K562 (cell line): ENCODE measurements at regions not wholly inside any gene's neighbourhood (a gene's known extent, or its start where the extent isn't known, plus 50 kb on each side); places are given as distances from the start of the nearest gene placed in this dataset.

ENCODE experiments used
- CBX1 ChIP-seq: sonication (generic); IDR thresholded peaks from 2 replicates; pipeline ENCODE4 v1.6.1; 2016; ENCODE audit warnings: antibody characterized with exemption, low read depth, mild to moderate bottlenecking
- CEBPG ChIP-seq, 3 experiments: fragments of 200-800 bp in 1 of 3; sonication (Bioruptor generic) in 1 of 3; sonication (generic) in 1 of 3; formaldehyde crosslinking in 1 of 3; IDR thresholded peaks in 2 of 3; conservative IDR thresholded peaks in 1 of 3; 2 replicates each; pipeline versions ENCODE4 v1.6.1 to v1.8.0; 2016 to 2022; ENCODE audit warnings: missing compliant biosample characterization in 2 of 3, missing genetic modification characterization in 2 of 3, mild to moderate bottlenecking in 1 of 3, missing genetic modification reagents in 1 of 3
- CTCFL ChIP-seq: IDR thresholded peaks from 2 replicates; pipeline ENCODE4 v1.6.1; 2011; ENCODE audit warnings: borderline replicate concordance, low read depth, mild to moderate bottlenecking, moderate library complexity, low read length; ENCODE audit not compliant: insufficient read depth, poor library complexity, severe bottlenecking
- KLF6 ChIP-seq: fragments of 250-450 bp; sonication (Bioruptor Pico); IDR thresholded peaks from 2 replicates; pipeline ENCODE4 v1.4.0; 2020; ENCODE audit warnings: mild to moderate bottlenecking, moderate library complexity, borderline replicate concordance
- SIN3B ChIP-seq: fragments of 450-650 bp; IDR thresholded peaks from 2 replicates; pipeline ENCODE4 v1.6.1; 2017; ENCODE audit warnings: low read depth, mild to moderate bottlenecking, moderate library complexity
- TSHZ1 ChIP-seq: fragments of 250-450 bp; sonication (Bioruptor Pico); IDR thresholded peaks from 2 replicates; pipeline ENCODE4 v1.4.0; 2020; ENCODE audit warnings: mild to moderate bottlenecking, moderate library complexity
- TF ChIP-seq, protein P1 (sequence below): fragments of 450-650 bp; formaldehyde crosslinking; IDR thresholded peaks from 2 replicates; pipeline ENCODE4 v1.4.0; 2020; ENCODE audit warnings: mild to moderate bottlenecking, moderate library complexity

DNA sequence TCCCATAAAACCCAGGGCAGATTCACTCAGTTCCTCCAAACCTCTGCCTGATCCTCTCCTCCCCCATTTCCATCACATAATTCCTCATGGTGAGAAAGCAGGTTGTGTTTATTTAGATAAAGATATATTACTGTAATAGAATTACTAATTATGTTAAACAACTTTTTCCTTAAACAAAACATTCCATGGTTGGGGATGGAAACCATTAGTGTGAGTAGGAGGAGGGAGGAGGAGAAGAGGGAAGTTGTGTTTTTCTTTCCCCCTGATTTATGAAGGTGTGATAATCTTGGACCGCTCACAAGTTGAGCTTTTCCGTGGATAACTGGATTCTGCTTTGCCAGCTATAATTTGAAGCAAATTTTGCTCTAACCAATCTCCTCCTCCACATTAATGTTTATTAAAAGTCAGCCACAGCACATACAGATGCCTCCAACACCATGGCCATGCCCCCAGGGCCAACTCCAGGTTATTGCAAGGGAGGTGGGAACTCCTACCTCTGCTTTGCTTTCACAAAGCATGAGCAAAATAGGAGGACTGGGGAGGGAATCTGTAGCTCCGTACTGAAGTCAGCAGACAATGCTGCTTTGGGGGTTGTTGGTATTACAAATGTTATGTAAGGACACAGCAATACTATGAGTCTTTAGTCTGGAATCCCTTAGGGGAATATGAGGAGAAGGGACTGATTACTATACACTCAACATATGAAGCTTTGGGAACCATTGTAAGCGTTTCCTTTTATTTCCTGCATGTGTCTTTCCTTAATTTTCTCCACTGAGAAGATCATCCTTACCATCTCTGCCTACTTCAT, 542.0 kb downstream of the DHX35 start (continued):
- TF ChIP-seq TSHZ1 (CRISPR knock-in tag), result no peak
- TF ChIP-seq KLF6, result no peak
- no peak for TF ChIP-seq SIN3B
- TF ChIP-seq CEBPG (CRISPR knock-in tag; IDR thresholded peaks at IDR 0.05), result no peak
- no peak for TF ChIP-seq CEBPG (tag; conservative IDR thresholded peaks at IDR 0.05 in 1 of 2, IDR thresholded peaks at IDR 0.05 in 1 of 2)
- no peak for TF ChIP-seq CTCFL
- TF ChIP-seq, protein P1, sequence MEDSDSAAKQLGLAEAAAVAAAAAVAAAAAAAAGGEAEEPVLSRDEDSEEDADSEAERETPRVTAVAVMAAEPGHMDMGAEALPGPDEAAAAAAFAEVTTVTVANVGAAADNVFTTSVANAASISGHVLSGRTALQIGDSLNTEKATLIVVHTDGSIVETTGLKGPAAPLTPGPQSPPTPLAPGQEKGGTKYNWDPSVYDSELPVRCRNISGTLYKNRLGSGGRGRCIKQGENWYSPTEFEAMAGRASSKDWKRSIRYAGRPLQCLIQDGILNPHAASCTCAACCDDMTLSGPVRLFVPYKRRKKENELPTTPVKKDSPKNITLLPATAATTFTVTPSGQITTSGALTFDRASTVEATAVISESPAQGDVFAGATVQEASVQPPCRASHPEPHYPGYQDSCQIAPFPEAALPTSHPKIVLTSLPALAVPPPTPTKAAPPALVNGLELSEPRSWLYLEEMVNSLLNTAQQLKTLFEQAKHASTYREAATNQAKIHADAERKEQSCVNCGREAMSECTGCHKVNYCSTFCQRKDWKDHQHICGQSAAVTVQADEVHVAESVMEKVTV, result no peak
- no peak for TF ChIP-seq CBX1
